CD4-positive, alpha-beta T cell treated with Interleukin-1 beta for 1 hour (primary cell): ENCODE measurements at regions not wholly inside any gene's neighbourhood (a gene's known extent, or its start where the extent isn't known, plus 50 kb on each side); places are given as distances from the start of the nearest gene placed in this dataset.
"Not testable (repeated sequence)": the region's sequence is repeated elsewhere in the genome, so short reads cannot be mapped to it uniquely, and the experiment has no call there.

Source experiments
- DNase-seq, 2 donors: peaks; one replicate each; pipeline ENCODE4 v3.0.0-alpha.2; 2020 to 2022

- DNase-seq, result not testable (repeated sequence)
Measured at GRCh38 chr2:132220589-132220988, 58.8 kb upstream of the ANKRD30BL start.

GRCh38 chr2:132221886-132222285 lies 60.1 kb upstream of the ANKRD30BL start:
- not testable (repeated sequence) for DNase-seq

- no peak for DNase-seq
Measured at GRCh38 chr2:132252191-132252893, 90.6 kb upstream of the ANKRD30BL start.

GRCh38 chr2:132252894-132253264 lies 91.1 kb upstream of the ANKRD30BL start:
- DNase-seq, result no peak

GRCh38 chr2:132253496-132254305 lies 91.9 kb upstream of the ANKRD30BL start:
- DNase-seq, result no peak

- DNase-seq, result not testable (repeated sequence)
Measured at GRCh38 chr2:132254306-132254919, 92.7 kb upstream of the ANKRD30BL start.

- DNase-seq, result no peak
Measured at GRCh38 chr2:132255714-132256113, 94.0 kb upstream of the ANKRD30BL start.

GRCh38 chr2:132256251-132256902 lies 94.6 kb upstream of the ANKRD30BL start:
- DNase-seq, result no peak

- DNase-seq, result not testable (repeated sequence)
Measured at GRCh38 chr2:132256903-132257300, 95.2 kb upstream of the ANKRD30BL start.

- not testable (repeated sequence) for DNase-seq
Measured at GRCh38 chr2:132257301-132258171, 95.8 kb upstream of the ANKRD30BL start.

- not testable (repeated sequence) for DNase-seq
Measured at GRCh38 chr2:132259276-132259675, 97.5 kb upstream of the ANKRD30BL start.

GRCh38 chr2:132265595-132265994 lies 103.8 kb upstream of the ANKRD30BL start:
- not testable (repeated sequence) for DNase-seq

- DNase-seq, result no peak
Measured at GRCh38 chr2:132267105-132267497, 105.3 kb upstream of the ANKRD30BL start.

GRCh38 chr2:132267498-132268283 lies 105.9 kb upstream of the ANKRD30BL start:
- DNase-seq, result peak in 1 of 2 donors; percentile 19

GRCh38 chr2:132268284-132268976 lies 106.7 kb upstream of the ANKRD30BL start:
- DNase-seq, result peak; percentile 58 to 59

- no peak for DNase-seq
Measured at GRCh38 chr2:132268977-132269523, 107.3 kb upstream of the ANKRD30BL start.

GRCh38 chr2:132270255-132270654 lies 108.5 kb upstream of the ANKRD30BL start:
- DNase-seq, result no peak

GRCh38 chr2:132270981-132271546 lies 109.3 kb upstream of the ANKRD30BL start:
- DNase-seq, result no peak

- not testable (repeated sequence) for DNase-seq
Measured at GRCh38 chr2:132271794-132272193, 110.0 kb upstream of the ANKRD30BL start.

- DNase-seq, result no peak
Measured at GRCh38 chr2:132272713-132273112, 111.0 kb upstream of the ANKRD30BL start.
